T1000 (cell line): ENCODE measurements at regions not wholly inside any gene's neighbourhood (a gene's known extent, or its start where the extent isn't known, plus 50 kb on each side); places are given as distances from the start of the nearest gene placed in this dataset.

Source experiments
- DNase-seq: peaks from one replicate; lab custom pipeline; 2025; ENCODE audit warnings: mixed read lengths; lab: John Stamatoyannopoulos, UW

DNA sequence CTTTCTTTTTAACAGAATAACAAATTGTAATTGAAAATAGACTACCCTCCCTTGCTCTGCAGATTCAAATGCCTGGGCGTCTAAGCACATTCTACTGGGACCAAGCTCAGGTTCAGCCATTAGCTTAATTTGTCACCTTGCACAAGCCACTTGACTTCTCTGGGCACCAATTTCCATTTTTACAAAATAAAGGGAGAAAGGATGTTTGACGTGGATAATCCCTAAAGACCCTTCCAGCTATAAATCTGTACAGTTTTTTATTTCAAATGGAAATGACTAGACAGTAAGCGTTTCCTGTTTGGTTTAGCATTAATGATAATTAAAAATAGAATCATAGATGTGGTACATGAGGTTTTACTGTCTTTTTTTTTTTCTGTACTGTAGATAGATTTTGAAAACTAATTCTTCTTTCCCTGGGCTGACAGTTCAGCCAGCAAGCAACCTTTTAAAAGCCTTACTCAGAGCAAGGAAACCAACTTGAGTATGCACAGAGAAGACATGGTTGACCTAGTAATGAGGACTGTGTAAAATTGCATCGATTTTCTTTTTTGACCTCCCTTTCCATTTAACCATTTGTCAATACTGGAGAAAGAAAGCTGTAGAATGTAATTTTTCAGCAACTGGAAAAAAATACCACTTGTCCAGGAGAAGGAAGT lies 1329.5 kb upstream of the CDH8 start:
- DNase-seq: no peak

- no peak for DNase-seq
These were observed 1327.5 kb upstream of the CDH8 start for GRCh38 chr16:63363738-63364137.

DNA sequence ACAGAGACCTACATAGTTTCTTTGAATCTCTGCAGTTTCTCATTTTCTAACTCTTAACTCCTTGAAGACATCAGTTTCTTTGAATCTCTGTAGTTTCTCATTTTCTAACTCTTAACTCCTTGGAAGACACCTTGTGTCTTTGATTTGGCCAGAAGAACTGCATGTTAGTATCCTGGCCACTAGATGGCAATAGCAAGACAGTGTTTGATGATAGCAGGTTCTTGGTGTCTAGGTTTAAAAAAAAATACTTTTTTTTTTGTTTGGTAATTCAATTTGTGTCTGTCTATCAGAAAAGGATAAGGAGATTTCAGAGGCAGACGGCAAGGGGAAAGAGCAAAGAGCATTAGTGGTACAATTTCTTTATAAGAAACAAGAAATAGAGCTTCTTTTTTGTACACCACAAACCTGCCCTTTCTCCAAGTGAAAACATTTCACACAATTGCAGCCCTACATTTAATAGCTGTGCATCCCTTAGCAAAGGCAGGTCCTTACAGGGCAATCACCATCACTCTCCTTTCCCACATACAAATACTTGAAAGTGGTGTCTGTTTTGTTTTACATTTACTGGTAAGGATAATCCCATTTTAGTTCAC lies 1324.9 kb upstream of the CDH8 start:
- no peak for DNase-seq

DNA sequence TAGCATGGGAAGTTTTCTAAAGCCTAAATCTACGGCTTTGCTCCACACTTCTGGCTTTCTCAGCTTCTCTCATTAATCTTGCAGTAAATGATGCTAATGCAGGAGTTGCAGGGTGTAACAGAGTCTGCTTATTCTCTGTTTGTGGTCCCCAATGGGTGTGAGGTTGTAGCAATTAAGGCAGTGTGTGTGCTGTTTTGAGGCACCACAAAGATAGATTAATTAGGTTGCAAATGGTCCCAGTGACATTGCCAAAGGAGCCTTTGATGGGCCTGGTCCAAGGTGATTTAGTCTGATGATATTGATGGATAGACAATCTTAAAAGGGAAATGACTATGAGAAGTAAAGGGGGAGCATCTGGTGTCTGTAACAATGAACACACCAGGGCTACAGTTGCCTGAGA lies 1313.7 kb upstream of the CDH8 start:
- no peak for DNase-seq

DNA sequence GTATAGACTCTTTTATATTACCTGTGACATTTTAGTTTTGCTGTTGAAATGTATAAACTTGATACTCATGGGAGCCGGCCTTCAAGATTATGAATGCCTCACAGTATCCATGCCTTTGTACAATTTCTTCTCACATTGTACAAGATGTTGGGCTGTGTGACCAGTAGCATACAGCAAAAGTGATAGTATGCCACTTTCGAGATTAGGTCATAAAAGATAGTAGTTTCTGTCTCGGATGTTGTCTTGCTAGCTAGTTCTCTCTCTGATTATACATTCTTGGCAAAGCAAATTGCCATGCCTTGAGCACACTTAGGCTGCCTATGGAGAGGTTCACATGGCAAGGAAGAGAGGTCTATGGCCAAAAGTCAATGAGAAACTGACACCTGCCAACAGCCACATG lies 1309.8 kb upstream of the CDH8 start:
- no peak for DNase-seq

DNA sequence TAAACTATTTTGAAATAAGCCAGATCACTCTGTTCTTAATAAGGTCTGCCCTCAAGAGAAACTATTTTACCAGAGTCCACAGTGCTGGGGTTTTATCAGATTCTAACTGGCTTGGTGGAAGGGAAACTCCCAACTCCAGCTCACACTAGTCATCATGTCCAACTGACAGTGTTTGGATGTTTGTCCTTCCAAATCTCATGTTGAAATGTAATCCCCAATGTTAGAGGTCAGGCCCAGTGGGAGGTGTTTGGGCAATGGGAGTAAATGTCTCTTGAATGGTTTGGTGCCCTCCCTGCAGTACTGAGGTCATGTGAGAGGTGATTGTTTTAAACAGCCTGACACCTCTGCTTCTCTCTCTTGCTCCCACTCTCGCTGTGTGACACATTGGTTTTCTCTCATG lies 1301.0 kb upstream of the CDH8 start:
- no peak for DNase-seq

DNA sequence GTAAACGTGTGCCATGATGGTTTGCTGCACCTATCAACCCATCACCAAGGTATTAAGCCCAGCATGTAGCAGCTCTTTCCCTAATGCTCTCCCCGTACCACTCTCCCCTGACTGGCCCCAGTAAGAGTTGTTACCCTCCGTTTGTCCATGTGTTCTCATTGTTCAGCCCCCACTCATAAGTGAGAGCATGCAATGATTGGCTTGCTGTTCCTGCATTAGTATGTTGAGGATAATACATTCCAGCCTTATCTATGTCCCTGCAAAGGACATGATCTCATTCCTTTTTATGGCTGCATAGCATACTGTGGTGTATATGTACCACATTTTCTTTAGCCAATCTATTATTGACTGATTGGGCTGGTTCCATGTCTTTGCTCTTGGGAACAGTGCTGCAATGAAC lies 1294.9 kb upstream of the CDH8 start:
- no peak for DNase-seq

DNA sequence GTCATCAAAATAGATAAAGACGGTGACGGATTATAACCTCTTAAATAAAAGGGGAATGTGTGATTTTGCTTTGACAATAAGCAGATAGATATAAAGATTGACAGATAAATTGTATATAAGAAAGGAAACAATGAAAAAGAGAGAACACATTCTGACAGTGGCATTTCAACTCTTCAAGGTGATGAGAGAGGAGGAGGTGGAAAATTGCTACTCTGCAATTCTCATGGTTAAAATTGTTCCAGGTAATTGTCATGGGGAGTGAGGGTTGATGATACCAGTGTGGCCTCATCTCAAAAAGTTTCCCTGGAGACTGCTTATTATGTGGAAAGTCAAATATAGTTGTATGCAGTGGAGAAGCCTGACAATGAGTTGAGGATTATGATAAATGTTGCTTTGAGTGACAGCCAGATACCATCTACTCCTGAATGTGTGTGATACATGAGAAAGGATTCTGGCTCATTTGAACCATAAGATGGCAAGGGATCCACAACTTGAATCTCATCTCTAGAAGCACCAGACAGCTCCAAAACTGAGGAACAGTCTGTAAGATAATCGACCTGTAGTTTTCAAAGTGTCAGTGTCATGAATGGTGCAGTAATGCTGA lies 1290.6 kb upstream of the CDH8 start:
- DNase-seq: no peak

DNA sequence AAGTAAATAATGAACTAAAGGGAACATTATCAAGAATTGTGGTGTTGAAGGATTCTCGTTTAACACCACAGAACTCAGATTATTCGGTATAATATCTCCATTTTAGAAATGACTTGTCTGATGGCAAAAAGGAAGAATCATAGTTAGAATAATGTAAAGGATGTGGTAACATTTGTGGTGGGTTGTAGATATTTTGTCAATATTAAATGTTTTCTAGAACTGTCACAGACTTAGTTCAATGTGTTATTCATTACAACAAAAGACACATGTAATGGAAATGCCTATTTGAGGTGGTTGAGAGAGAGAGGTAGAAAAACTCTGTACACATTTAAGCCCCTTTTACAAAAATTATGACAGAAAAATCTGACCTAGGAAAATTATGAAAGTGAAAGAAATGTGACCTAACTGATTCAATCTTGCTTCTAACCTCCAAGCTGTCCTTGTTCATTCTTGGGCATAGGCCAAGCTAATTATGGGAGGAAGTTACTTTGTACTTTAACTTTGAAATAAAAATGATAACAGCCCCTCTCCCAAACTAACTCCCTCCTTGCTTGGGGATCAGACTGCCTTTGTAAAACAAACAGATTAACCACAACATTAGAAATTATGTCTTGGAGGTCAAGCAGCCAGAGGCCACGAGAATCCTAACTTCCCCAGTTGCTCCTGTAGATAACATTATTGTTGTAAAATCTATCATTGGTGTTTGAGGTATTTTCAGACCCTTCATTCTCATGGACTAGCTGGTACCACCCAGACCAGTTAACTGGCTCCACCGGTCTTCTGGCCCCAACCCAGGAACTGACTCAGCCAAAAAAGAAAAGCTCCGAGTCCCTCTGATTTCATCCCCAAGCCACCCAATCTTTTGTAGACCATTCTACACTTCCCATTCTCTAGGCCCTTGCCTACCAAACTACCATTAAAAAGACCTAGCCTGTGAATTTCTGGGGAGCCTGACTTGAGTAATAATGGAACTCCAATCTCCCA lies 1287.8 kb upstream of the CDH8 start:
- DNase-seq: no peak

GRCh38 chr16:63323055-63323454 lies 1286.8 kb upstream of the CDH8 start:
- no peak for DNase-seq

- no peak for DNase-seq
These were observed 1279.0 kb upstream of the CDH8 start for GRCh38 chr16:63315229-63315628.

DNA sequence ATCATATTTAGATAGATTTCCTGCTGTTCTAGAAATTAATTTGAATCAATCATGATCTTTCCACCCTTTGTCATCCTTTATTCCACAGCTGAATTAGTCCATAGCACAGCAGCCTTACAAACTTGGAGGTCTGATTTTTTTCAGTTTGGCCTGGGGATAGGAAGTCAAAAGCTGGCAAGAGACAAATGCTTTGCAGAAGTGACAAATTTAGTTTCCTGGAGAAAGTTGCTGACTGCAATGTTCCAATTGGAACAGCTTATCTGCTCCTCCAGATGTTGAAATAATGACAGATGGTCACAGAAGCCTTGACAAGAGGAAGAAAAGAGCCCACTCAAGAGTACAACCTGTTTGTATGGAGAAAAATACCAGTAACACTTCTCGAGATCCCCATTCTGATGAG lies 1276.1 kb upstream of the CDH8 start:
- no peak for DNase-seq

GRCh38 chr16:63311313-63311712 lies 1275.1 kb upstream of the CDH8 start:
- DNase-seq: no peak

DNA sequence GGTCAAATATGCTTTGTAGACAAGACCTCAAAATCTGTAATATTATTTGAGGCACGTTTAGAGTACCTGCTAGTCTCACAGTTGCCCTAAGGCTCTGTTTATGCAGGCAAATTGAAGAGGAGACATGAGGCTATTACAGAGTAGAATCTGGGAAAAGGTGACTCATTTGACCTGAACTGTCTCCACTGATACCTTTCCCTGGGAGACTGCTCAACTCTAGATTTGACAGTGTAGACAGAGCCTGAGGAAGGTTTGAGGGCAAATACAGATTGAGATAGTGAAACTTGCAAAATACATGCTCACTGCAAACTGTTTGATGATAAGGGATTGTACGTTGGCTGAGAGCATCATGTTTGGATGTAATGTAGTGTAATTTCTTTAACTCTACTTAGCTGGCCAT lies 1266.6 kb upstream of the CDH8 start:
- DNase-seq: no peak

DNA sequence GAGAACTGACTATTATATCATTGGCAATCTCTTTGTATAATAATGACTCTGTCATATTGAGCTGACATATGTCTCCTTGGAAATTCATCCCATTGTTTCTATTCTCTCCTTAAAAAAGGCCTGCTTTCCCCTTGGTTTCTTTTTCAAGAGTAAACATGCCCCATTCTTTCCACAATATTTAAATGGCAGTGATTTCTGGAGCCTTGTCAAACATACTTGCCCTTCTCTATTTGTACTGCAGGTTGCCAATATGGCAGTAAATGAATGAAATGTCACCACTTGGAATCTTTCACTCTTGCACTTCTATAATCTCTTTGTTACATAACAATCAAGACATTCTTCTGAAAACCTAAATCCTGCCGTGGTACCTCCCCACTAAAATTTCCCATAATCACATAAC lies 1265.1 kb upstream of the CDH8 start:
- no peak for DNase-seq

GRCh38 chr16:63298993-63299392 lies 1262.8 kb upstream of the CDH8 start:
- no peak for DNase-seq

DNA sequence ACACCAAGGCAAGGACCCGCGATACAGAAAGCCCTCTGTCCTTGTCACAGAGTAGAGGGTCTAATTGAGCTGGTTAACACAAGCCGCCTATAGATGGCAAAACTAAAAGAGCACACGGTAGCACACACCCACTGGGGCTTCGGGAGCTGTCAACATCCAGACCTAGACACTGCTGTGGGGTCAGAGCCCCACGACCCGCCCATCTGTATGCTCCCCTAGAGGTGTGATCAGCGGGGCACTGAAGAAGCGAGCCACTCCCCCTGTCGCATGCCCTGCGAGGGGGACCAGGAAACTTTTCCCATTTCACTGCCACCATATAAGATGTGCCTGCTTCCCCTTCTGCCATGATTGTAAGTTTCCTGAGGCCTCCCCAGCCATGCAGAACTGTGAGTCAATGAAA lies 1255.8 kb upstream of the CDH8 start:
- no peak for DNase-seq

- no peak for DNase-seq
These were observed 1253.7 kb upstream of the CDH8 start for GRCh38 chr16:63289834-63290460.

DNA sequence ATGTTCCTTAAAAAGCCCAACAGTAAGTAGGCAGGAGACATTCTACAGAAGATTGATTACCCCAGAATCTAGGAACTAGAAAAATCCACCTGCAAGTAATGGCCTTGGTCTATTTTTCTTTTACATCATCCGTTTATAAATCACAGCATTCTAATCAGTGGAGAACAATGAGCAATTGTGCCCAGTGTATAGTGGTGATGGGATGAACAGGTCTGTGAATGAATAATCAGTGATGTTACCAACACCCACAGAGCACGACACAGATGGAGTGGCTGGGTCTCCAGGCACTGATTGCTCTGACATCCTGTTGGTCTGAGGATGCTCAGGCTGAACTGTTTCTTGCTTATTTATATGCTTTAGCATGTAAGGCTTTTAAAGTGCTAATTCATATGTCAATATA lies 1251.2 kb upstream of the CDH8 start:
- no peak for DNase-seq

DNA sequence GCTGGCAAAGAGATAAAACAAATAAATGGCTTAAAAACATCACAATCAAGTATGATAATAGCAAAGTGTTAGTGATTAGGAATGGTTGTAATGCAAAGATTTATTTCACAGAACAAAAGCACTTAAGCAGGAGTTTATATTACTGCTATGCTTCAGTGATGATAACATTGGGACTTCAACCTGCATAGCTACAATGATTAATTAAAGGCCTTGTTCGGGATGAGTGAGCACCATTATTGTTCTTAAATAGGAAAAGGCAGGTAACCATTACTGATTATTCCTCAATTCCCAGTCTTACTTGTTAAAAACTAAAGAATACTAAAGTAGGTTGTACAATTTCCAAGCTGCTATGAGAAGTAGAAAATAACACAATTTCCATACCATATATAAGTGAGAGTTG lies 1247.5 kb upstream of the CDH8 start:
- no peak for DNase-seq

- DNase-seq: no peak
These were observed 1208.4 kb upstream of the CDH8 start for GRCh38 chr16:63244631-63245030.

- no peak for DNase-seq
These were observed 1205.3 kb upstream of the CDH8 start for GRCh38 chr16:63241497-63242028.
